GM23338 (cell line): ENCODE measurements at regions not wholly inside any gene's neighbourhood (a gene's known extent, or its start where the extent isn't known, plus 50 kb on each side); places are given as distances from the start of the nearest gene placed in this dataset.

Experiments
- CREB1 ChIP-seq: fragments of 250-450 bp; sonication (Bioruptor Pico); IDR thresholded peaks from 2 replicates; pipeline ENCODE4 v1.5.0; 2020; ENCODE audit warnings: low read depth, mild to moderate bottlenecking, moderate library complexity
- CTCF ChIP-seq, 2 experiments: fragments of 200-600 bp in 1 of 2; sonication (generic) in 1 of 2; conservative IDR thresholded peaks; 2 replicates each; pipeline versions ENCODE4 v1.5.1 to v1.6.1; 2016 to 2017; ENCODE audit warnings: antibody characterized with exemption in 2 of 2, low read depth in 2 of 2, mild to moderate bottlenecking in 2 of 2, moderate library complexity in 1 of 2
- EZH2 ChIP-seq: fragments of 200-600 bp; sonication (generic); IDR thresholded peaks from one replicate; pipeline ENCODE4 v1.8.0; 2017; ENCODE audit warnings: antibody characterized with exemption, mild to moderate bottlenecking, low read depth; ENCODE audit not compliant: unreplicated experiment
- EZH2phosphoT487 ChIP-seq: fragments of 200-600 bp; sonication (generic); IDR thresholded peaks from one replicate; pipeline ENCODE4 v1.8.1; 2018; ENCODE audit warnings: antibody characterized with exemption; ENCODE audit not compliant: unreplicated experiment
- JUNB ChIP-seq: IDR thresholded peaks from one replicate; pipeline ENCODE4 v1.6.1; 2016; ENCODE audit warnings: antibody characterized with exemption; ENCODE audit not compliant: unreplicated experiment
- POLR2AphosphoS5 ChIP-seq: IDR thresholded peaks from 2 replicates; pipeline ENCODE4 v1.6.1; 2016; ENCODE audit warnings: antibody characterized with exemption, low read depth
- REST ChIP-seq: IDR thresholded peaks from one replicate; pipeline ENCODE4 v1.6.1; 2018; ENCODE audit warnings: antibody characterized with exemption; ENCODE audit not compliant: unreplicated experiment
- STAT1 ChIP-seq: IDR thresholded peaks from one replicate; pipeline ENCODE4 v1.6.1; 2016; ENCODE audit warnings: antibody characterized with exemption; ENCODE audit not compliant: unreplicated experiment
- ZNF114 ChIP-seq: fragments of 250-450 bp; sonication (Bioruptor Pico); IDR thresholded peaks from 2 replicates; pipeline ENCODE4 v1.5.0; 2020; ENCODE audit warnings: mild to moderate bottlenecking, moderate library complexity
- ZNF331 ChIP-seq: fragments of 250-450 bp; sonication (Bioruptor Pico); IDR thresholded peaks from 2 replicates; pipeline ENCODE4 v1.5.0; 2020; ENCODE audit warnings: low read depth, mild to moderate bottlenecking, moderate library complexity
- TF ChIP-seq, protein P1 (sequence below): IDR thresholded peaks from 2 replicates; pipeline ENCODE4 v1.6.1; 2016; ENCODE audit warnings: antibody characterized with exemption

DNA sequence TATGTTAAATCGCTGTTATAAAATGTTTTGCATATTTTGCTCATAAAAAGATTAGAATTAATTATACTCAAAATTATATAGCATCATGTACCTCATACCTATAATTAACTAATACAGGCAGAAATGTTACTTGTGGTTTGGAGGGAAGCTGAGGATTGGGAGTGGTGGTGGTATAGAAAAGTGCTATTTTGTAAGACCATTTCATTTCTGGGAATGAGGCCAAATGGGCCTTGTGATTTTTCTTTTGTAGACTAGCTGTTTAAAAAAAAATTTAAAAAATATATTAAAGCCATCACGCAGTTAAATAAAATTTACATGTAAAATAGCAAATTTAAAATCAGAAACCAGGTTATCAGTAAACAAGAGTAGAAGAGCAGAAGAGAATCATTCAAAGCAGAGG, 560.8 kb upstream of the FAM98A start:
- TF ChIP-seq POLR2AphosphoS5 (no peak), CTCF (conservative IDR thresholded peaks at IDR 0.05; ENCODE audit: low read depth in 2 of 2) (no peak), EZH2 (no peak), ZNF114 (no peak), EZH2phosphoT487 (no peak), STAT1 (no peak), CREB1 (CRISPR knock-in tag) (no peak), REST (no peak), ZNF331 (CRISPR knock-in tag) (no peak), JUNB (no peak)
- TF ChIP-seq, protein P1, sequence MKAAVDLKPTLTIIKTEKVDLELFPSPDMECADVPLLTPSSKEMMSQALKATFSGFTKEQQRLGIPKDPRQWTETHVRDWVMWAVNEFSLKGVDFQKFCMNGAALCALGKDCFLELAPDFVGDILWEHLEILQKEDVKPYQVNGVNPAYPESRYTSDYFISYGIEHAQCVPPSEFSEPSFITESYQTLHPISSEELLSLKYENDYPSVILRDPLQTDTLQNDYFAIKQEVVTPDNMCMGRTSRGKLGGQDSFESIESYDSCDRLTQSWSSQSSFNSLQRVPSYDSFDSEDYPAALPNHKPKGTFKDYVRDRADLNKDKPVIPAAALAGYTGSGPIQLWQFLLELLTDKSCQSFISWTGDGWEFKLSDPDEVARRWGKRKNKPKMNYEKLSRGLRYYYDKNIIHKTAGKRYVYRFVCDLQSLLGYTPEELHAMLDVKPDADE: no peak
